Thyroid gland (tissue), 4 donors: ENCODE measurements at regions not wholly inside any gene's neighbourhood (a gene's known extent, or its start where the extent isn't known, plus 50 kb on each side); places are given as distances from the start of the nearest gene placed in this dataset.

Experiments used
- DNase-seq, 2 donors: peaks; one replicate each; pipeline ENCODE4 v3.0.0-alpha.2; 2019
- H3K27ac ChIP-seq, 3 donors: fragments of 200-600 bp; sonication (generic); 1 replicate in 2 of 3; 2 replicates in 1 of 3; pipeline ENCODE4 v1.5.1; 2016 to 2019; ENCODE audit warnings: mild to moderate bottlenecking in 1 of 3, moderate library complexity in 1 of 3
- H3K27me3 ChIP-seq: fragments of 200-600 bp; sonication (generic); one replicate; pipeline ENCODE4 v1.5.1; 2019
- H3K36me3 ChIP-seq, 2 donors: fragments of 200-600 bp; sonication (generic); one replicate each; pipeline ENCODE4 v1.5.1; 2016 to 2019
- H3K4me1 ChIP-seq, 2 donors: fragments of 200-600 bp; sonication (generic); one replicate each; pipeline ENCODE4 v1.5.1; 2017 to 2019
- H3K4me3 ChIP-seq, 3 donors: fragments of 200-600 bp; sonication (generic); replicated peaks in 1 of 3; 1 replicate in 2 of 3; 2 replicates in 1 of 3; pipeline ENCODE4 v1.5.1; 2016; ENCODE audit warnings: mild to moderate bottlenecking in 1 of 3
- H3K9me3 ChIP-seq: fragments of 200-600 bp; sonication (generic); one replicate; pipeline ENCODE4 v1.5.1; 2017
- CTCF ChIP-seq, 6 experiments: fragments of 200-600 bp in 3 of 6; fragments of 450-650 bp in 3 of 6; sonication (generic) in 3 of 6; IDR thresholded peaks; one replicate each; pipeline ENCODE4 v1.5.1; 2016 to 2019; ENCODE audit warnings: antibody characterized with exemption in 6 of 6, mild to moderate bottlenecking in 2 of 6, inconsistent platforms in 1 of 6, moderate library complexity in 1 of 6
- POLR2A ChIP-seq, 2 donors: fragments of 450-650 bp; IDR thresholded peaks; one replicate each; pipeline ENCODE4 v1.6.1; 2017; ENCODE audit warnings: antibody characterized with exemption in 2 of 2, mild to moderate bottlenecking in 2 of 2, moderate library complexity in 1 of 2
- WGBS, 2 donors: methylation state at CpG; one replicate each; pipeline ENCODE4 v1.1.5; 2017; 5-methylcytosine and 5-hydroxymethylcytosine counted together
- intact Hi-C: fragments of 100-400 bp; cut with DNase I; formaldehyde crosslinking; loops from one replicate; pipeline ENCODE4 v1.15.1; 2023

GRCh38 chr13:53568491-53568890 lies 539.9 kb downstream of the OLFM4 start:
- Histone ChIP-seq H3K36me3 (no peaks in the 10 kb centered on the region), H3K9me3 (no peaks in the 10 kb centered on the region), H3K27ac (no peak overlapping the region), H3K4me1 (no peaks in the 10 kb centered on the region), H3K27me3 (no peaks in the 10 kb centered on the region), H3K4me3 (no peak overlapping the region)
- TF ChIP-seq CTCF (IDR thresholded peaks at IDR 0.05) = no peak
- TF ChIP-seq POLR2A (IDR thresholded peaks at IDR 0.05) = no peak
- 77 to 89% methylated on average over 1 of the region's 1 CpG for WGBS, 2 donors
- intact Hi-C loops = no loop called here
- no peak for DNase-seq

DNA sequence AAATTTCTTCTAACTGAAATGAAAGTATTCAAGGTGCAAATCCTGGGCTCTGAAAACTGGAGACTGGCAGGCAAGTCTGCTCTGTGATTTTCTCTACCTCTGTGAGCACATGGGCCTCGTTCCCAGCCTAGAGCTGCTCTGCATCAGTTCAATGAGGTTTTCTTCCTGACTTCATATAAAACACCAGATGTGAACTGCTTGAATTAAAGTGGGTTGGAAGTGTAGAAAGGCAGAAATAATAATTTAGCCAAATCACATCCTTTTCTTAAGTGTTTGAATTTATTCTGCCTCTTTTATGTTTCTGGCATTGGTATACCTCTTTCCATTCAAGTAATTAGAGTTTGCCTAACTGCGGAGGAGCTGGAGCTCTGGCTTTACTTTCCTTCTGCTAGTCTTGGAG lies 540.8 kb downstream of the OLFM4 start:
- intact Hi-C loops = no loop called here

GRCh38 chr13:53601113-53601512 lies 572.5 kb downstream of the OLFM4 start:
- Histone ChIP-seq H3K9me3 (no peaks in the 10 kb centered on the region), H3K27ac (no peak overlapping the region), H3K4me1 (no peaks in the 10 kb centered on the region), H3K4me3 (no peak overlapping the region), H3K27me3 (no peaks in the 10 kb centered on the region), H3K36me3 (no peaks in the 10 kb centered on the region)
- intact Hi-C loops = no loop called here
- TF ChIP-seq POLR2A (IDR thresholded peaks at IDR 0.05) (no peak), CTCF (IDR thresholded peaks at IDR 0.05) (no peak)
- 43 to 51% methylated on average over 5 of the region's 5 CpGs for WGBS, 2 donors
- no peak for DNase-seq

More for the DNA sequence above, 540.8 kb downstream of the OLFM4 start:
- 70 to 77% methylated on average over 2 of the region's 2 CpGs for WGBS, 2 donors
- Histone ChIP-seq H3K4me1 (no peaks in the 10 kb centered on the region), H3K4me3 (no peak overlapping the region), H3K9me3 (no peaks in the 10 kb centered on the region), H3K27me3 (no peaks in the 10 kb centered on the region), H3K27ac (no peak overlapping the region), H3K36me3 (no peaks in the 10 kb centered on the region)
- DNase-seq = no peak
- TF ChIP-seq CTCF (IDR thresholded peaks at IDR 0.05) = no peak
- no peak for TF ChIP-seq POLR2A (IDR thresholded peaks at IDR 0.05)

- no peak for TF ChIP-seq CTCF (IDR thresholded peaks at IDR 0.05)
- no peak for TF ChIP-seq POLR2A (IDR thresholded peaks at IDR 0.05)
- Histone ChIP-seq H3K36me3 (no peaks in the 10 kb centered on the region), H3K27ac (no peak overlapping the region), H3K4me3 (no peak overlapping the region), H3K27me3 (no peaks in the 10 kb centered on the region), H3K9me3 (no peaks in the 10 kb centered on the region), H3K4me1 (no peaks in the 10 kb centered on the region)
- intact Hi-C loops = no loop called here
- DNase-seq = no peak
- WGBS, 2 donors = 77 to 84% methylated on average over 1 of the region's 1 CpG
Measured at GRCh38 chr13:53605326-53605725, 576.7 kb downstream of the OLFM4 start.

GRCh38 chr13:53612200-53612599 lies 583.6 kb downstream of the OLFM4 start:
- no peak for DNase-seq
- no peak overlapping the region for H3K4me3 ChIP-seq
- H3K9me3 ChIP-seq = no peaks in the 10 kb centered on the region
- H3K27me3 ChIP-seq = no peaks in the 10 kb centered on the region
- TF ChIP-seq CTCF (IDR thresholded peaks at IDR 0.05) (no peak), POLR2A (IDR thresholded peaks at IDR 0.05) (no peak)
- no peak overlapping the region for H3K27ac ChIP-seq
- intact Hi-C loops = no loop called here
- H3K36me3 ChIP-seq = no peaks in the 10 kb centered on the region
- H3K4me1 ChIP-seq = no peaks in the 10 kb centered on the region
- WGBS, 2 donors = 66 to 73% methylated on average over 3 of the region's 3 CpGs
